GM21360 (cell line): ENCODE measurements at regions not wholly inside any gene's neighbourhood (a gene's known extent, or its start where the extent isn't known, plus 50 kb on each side); places are given as distances from the start of the nearest gene placed in this dataset.

Experiments used
- ATAC-seq: cut with Tn5 transposase; IDR thresholded peaks from one replicate; pipeline ENCODE4 v1.9.1; 2021; ENCODE audit warnings: mild to moderate bottlenecking, moderate library complexity; ENCODE audit not compliant: unreplicated experiment

DNA sequence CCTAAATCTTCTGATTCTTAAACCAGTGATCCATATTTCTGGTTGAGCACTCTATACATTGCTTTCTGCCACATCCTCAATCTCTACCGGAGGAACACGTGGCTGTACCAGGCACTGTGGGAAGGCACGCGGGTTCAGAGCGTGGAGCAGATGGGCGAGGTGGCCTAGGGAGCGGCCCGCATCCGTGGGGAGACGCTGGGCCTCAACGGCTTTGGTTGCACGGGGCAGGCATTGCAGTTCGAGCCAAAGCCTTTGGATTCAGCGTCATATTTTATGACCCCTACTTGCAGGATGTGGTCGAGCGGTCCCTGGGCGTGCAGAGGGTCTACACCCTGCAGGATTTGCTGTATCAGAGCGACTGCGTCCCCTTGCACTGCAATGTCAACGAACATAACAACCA, 197.2 kb upstream of the RGMB start:
- no peak for ATAC-seq

- no peak for ATAC-seq
These were observed 195.0 kb upstream of the RGMB start for GRCh38 chr5:98578438-98578837.

GRCh38 chr5:98581112-98581997, 192.1 kb upstream of the RGMB start:
- ATAC-seq = no peak

DNA sequence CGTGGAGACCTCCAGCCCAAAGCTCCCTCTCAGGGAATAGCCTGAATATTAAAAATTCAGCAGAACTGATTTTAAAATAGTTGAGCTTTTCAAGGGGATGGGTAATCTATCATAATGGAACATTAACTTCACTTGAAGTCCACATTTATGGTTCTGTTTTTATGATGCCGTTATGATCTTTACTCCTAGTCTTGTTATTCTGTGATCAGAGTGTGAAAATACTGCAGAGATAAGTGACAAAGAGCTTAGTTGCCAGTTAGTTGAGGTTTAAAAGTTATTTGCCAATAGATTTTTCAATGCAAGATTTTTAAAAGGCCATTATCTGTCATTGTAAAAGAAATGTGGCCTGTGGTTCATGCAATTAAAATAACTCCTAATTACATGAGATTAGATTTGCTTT, 189.9 kb upstream of the RGMB start:
- ATAC-seq = no peak

- ATAC-seq = no peak
These were observed 187.7 kb upstream of the RGMB start for GRCh38 chr5:98585661-98586310.

GRCh38 chr5:98586581-98586980, 186.9 kb upstream of the RGMB start:
- no peak for ATAC-seq

GRCh38 chr5:98587166-98587565, 186.3 kb upstream of the RGMB start:
- ATAC-seq = no peak

DNA sequence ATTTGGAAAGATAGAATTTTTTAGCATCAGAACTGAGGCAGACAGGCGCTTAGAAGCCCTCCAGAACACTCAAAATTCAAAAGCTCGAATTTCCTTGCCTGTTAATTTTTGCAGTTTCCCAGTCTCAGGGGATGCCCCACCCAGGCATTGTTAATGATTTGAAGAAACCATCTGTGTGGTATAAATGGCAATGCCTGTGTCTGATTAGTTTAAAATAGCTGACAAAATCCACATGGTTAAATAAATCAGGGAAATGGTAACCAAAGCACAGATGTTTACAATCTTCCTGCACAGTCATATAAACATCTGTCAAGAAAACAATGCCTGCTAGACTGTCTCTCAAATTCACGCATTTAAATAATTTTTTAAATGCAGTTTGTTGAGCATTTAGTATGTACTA, 185.2 kb upstream of the RGMB start:
- ATAC-seq = no peak

- ATAC-seq = no peak
These were observed 180.0 kb upstream of the RGMB start for GRCh38 chr5:98593418-98593817.

DNA sequence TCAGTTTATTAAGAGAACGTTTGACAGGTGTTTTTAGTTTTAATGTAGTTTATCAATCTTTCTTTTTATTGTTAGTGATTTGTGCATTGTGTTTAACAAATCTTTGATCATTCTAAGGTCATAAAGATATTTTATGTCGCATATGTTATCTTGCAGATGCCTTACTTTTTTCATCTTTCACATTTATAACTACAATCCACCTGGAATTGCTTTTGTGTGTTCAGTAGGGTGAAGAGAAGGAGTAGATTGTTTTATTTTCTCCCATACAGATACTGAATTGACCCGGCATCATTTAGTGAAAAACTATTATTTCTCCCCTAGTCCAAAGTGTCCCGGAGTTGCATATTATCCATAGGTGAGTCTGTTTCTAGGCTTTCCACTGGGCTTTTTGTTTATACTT, 179.4 kb upstream of the RGMB start:
- ATAC-seq = no peak

GRCh38 chr5:98599016-98599415, 174.4 kb upstream of the RGMB start:
- no peak for ATAC-seq

- ATAC-seq = no peak
These were observed 170.8 kb upstream of the RGMB start for GRCh38 chr5:98602534-98603112.

DNA sequence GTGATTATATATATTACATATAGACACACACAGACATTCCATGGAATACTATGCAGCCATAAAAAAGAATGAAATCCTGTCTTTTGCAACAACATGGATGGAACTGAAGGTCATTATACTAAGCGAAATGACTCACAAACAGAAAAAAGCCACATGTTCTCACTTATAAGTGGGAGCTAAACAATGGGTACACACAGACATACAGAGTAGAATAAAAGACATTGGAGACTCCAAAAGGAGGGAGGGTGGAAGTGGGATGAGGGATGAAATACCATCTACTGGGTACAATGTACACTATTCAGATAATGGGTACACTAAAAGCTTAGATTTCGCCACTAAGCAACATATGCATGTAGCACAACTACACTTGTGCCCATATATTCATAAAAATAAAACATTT, 170.0 kb upstream of the RGMB start:
- no peak for ATAC-seq

DNA sequence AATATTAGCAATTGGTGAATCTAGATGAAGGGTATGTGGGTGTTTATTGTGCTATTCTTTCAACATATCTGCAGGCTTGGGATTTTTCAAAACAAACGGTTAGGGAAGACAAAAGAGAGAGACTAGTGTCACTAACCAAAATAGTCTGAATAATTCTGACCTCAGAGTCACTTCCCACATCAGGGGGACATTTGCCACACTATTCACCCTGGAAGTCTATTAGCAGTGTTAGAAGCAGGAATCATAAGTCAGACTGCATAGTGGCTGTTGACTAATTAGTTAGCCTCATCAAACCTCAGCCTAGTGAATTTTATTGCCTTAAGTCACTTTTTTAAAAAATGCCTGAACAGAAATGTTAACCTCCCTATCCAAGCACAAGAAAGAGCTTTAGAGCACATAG, 169.2 kb upstream of the RGMB start:
- ATAC-seq = no peak

GRCh38 chr5:98604721-98605425, 168.6 kb upstream of the RGMB start:
- ATAC-seq = no peak

DNA sequence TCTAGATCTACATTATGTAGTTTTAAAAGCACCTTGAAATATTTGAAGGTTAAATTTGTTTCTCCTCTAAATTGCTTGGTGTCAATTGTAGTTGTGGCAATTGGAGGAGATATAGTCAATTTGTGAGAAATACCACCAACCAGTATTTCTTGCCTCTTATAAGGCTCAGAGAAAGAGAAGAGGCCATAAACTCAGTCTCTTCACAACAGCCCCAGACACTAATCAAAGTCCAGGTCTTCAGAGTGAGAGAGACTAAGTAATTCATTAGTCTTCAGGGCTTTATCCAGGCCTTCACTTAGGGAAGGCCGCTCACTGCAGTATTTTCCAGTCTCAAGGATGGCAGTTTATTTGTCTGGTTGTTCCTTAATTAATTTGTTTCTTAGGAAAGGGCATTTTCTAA, 168.0 kb upstream of the RGMB start:
- no peak for ATAC-seq

GRCh38 chr5:98606961-98607360, 166.5 kb upstream of the RGMB start:
- no peak for ATAC-seq

DNA sequence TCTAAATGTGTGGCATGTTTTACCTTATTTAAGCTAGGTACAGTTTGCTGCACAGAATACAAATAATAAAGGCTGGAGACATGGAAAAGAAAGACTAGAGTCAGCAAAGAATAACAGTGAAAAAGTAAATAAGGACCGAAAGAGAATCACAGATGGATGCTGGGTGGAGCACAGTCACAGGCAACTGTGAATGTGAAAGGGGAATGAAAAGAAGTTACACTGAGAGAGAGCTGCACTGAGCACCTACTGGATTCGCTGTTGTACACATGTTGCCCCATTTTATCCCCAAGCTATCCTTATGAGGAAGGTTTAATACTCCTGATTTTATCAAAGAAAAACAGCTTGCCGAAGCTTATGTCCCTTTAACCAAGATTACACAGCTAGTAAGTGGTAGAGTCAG, 165.4 kb upstream of the RGMB start:
- ATAC-seq = no peak

GRCh38 chr5:98614341-98614740, 159.1 kb upstream of the RGMB start:
- ATAC-seq = no peak

DNA sequence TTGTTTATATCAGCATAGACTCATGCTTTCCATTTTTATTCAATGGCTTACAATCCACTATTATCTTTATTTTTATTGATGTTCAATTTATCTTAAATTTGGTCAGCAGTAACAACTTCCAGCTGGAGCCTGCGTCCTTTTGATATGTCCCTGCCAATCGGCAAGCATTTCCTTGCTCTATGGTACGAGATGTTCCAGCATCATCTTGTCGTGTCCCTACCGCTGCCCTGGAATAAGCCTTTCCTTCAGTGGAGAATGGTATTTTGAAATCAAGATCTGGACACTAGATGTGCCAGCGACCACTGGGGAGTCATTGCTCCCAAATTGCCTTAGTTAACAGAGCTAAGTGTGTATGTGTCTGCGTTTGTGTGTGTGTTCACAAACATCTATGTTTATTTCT, 151.6 kb upstream of the RGMB start:
- ATAC-seq = no peak

- no peak for ATAC-seq
These were observed 149.2 kb upstream of the RGMB start for GRCh38 chr5:98624145-98624880.
